Hematopoietic multipotent progenitor cell treated with erythropoietin and hydrocortisone succinate and interleukin-3 and kit ligand, for 4 days (in vitro differentiated cells): ENCODE measurements at regions not wholly inside any gene's neighbourhood (a gene's known extent, or its start where the extent isn't known, plus 50 kb on each side); places are given as distances from the start of the nearest gene placed in this dataset.

Experiments used
- DNase-seq: peaks from one replicate; pipeline ENCODE4 v3.0.0-alpha.2; 2015

DNA sequence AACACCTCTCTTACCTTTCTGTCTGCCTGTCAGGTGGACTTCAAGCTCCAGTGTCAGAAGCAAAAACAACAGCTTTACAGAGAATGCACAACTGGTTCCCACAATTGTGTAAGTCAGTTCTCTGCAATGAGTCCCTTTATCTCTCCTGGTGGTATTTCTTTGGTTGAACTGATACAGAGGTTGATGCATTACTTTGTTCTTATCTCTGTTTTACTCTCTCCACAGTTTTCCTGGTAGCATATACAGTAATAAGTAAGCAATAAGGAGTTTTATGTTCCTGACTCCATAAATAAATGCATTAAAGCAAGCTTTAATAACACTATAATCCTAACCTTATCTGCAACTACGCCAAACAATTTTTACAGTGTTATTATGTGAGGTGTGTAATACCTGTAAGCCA is 310.3 kb upstream of the GYPC start:
- DNase-seq: no peak

DNA sequence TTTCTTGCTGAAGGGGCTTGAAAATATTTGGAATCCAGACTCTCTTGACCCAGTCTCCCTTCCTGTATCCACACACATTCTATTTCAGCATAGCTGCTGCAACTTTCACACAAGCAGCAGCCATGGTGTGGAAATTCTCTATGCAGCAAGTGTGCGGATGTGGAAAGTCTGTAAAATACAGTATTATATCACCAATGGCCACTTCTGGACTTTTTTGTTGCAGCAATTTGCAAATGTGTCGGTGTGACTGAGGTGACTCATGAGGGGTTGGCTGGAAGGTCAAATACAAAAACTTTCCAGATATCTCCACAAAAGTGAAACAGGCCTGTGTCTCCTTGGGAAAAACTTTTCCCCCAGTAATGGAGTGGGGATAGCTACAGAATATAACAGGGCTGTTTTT is 299.3 kb upstream of the GYPC start:
- no peak for DNase-seq

DNA sequence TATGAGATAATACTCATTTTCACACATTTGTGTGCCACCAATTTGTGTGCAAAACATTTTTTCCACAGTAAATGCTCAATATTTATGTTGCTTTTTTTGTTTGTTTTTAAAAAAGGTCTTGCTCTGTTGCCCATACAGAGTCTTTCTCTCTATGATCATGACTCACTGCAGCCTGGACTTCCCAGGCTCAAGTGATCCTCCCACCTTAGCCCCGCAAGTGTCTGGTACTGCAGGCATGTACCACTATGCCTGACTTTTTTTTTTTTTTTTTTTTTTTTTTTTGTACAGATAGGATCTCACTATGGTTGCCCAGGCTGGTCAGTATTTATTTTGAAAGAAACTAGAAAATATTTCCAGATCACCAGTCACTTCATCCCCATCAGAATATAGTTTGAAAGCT is 297.8 kb upstream of the GYPC start:
- no peak for DNase-seq

DNA sequence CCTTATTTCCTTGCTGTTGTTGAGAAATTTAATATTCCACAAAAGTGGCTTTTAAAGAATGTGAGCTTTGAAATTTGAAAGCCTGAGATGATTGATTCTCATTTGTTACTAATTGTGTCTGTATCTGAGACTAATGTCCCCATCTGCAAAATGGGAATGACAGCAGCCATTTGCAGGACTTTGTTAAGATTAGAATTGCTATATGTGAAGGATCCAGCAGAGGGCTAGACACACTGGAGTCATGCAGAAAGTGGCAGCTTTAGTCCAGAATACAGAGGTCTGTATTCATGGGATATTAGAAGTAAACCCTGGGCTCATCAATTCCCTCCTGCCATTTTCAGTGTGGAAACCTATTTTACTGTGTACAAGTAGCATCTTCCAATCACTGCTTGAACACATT is 296.5 kb upstream of the GYPC start:
- peak; percentile 59 for DNase-seq

DNA sequence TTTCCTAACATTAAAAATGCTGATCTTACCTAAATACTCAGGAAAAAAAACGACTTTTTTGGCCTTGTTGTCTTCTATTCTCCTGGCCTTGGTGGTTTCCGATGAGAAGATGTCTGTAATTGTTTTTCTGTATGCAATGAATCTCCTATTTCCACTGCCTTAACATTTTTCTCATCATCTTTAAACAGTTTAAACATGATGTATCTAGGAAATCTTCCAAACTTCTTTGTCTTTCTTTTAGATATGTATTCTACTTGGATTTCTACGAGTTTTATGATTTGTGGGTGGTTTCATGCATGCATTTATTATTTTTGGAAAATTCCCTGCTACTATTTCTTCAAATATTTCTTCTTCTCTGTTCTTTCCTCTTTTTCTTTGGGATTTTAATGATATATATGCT is 288.6 kb upstream of the GYPC start:
- no peak for DNase-seq

DNA sequence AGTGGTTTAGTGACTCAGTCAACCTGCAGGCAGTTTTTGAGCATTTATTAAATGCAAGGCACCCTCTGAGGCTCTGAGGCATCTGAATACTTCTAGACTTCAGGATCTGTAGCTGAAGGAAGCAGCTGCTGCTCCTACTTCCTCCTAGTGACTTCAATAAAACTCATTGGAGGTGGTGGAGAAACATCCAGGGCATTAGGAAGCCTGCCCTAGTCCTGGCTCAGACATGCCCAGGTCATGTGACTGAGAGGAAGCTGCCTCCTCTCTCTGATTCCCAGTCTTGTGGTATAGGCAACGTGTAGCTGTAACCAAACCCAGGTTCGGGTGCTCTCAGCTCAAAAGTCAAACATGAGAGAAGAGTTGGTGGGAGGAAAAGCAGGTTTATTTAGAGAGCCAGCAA is 287.2 kb upstream of the GYPC start:
- peak; percentile 7 for DNase-seq

DNA sequence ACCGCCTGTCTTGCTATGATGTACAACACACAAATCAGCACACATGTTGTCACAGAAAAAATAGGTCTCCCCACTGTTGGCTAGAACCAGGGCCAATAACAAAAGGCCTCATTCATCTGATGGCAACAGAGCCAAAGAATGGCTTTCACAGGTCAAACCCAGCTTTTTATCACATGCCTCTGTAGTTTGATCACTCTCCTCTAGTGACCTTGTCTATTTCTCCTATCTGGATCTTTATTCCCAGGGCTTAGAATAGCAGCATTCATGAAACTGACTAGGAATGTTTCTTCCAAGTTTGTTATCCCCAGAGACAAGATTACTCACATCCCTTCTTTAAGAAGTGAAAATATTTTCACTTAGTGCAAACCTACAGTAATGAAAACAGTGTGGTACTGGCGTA is 285.8 kb upstream of the GYPC start:
- DNase-seq: no peak

DNA sequence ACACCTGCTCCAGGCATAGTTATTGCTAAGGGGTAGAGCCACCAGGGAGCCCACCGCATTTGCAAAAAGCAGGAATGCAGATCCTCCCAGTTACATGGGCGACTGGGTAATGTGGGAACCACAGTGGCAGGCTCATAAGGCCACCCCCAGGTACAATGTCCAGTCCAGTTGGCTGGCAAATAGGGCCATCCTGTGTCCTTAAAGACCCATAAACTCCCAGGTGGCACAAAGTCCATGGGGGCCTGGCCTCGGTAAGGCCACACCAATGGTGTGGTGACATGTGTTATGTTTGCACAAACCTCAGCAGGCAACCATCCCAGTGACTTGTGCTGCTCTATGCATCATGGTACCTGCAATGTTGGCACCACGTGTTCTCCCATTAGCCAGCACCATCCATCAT is 283.6 kb upstream of the GYPC start:
- no peak for DNase-seq

DNA sequence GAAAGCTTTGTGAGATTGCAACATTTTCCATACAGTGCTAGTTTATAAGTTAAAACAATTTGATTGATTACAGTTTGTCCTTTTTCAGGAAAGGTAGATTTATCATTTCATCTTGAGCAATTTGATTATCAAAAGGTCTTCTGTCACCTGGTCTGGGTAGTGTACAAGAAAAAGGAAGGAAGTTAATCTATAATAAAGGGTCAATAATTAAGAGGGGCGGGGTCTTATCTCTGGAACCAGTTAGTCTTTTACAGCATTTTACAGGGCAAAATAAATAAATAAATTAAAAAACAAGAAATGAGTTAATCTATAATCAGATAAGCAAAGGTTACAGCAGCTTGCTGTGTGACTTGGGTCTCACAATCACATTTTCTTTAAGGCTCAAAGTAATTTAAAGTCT is 277.8 kb upstream of the GYPC start:
- no peak for DNase-seq

DNA sequence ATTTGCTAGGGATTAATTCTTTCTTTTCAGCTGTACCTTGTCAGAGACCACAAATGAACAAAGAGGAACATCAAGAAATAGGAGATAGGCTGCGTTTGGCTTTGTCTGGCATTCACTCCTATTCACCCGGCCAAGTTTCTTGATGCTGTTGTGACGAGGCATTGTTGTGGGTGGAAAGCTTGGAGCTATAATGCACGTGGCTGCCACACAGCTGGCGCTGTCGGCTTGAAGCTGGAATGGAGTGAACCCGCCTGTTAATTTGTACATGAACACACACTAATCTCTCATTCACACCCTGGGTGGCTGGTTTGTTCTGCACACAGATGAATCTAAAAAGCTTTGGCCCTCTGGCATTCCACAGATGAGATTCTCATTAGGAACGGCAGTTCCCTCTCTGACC is 274.9 kb upstream of the GYPC start:
- DNase-seq: no peak

DNA sequence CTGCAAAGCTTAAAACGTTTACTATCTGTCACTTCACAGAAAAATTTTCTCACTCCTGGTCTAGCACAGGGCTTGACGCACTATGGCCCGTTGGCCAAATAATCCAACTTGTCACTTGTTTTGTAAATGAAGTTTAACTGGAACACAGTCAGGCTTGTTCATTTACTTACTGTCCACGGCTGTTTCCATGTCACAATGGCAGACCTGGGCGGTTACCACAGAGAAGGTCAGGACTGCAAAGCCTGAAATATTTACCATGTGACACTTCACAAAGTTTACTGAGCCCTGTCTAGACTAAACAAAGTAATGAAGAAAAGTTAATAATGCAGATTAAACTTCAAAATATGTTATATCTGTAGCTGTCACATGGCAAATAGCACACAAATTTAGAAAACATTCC is 273.0 kb upstream of the GYPC start:
- DNase-seq: no peak

DNA sequence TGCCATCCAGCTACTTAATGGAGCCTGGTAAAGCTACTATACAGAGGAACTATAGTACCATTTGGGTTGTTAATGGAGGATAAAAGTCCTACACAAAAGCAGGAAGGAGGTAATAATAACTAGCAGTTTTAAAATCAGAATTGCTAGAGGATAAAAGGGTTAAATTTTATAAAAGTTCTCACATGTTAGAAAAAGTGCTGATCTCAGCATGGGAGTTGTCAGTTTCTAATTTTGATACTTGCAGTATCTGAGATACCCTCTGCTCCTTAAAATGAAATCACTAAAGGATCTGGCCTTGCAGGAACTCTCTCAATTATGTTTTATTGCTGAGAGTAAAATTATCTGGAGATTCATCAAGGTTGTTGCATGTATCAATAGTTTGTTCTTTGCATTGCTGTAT is 272.2 kb upstream of the GYPC start:
- no peak for DNase-seq

DNA sequence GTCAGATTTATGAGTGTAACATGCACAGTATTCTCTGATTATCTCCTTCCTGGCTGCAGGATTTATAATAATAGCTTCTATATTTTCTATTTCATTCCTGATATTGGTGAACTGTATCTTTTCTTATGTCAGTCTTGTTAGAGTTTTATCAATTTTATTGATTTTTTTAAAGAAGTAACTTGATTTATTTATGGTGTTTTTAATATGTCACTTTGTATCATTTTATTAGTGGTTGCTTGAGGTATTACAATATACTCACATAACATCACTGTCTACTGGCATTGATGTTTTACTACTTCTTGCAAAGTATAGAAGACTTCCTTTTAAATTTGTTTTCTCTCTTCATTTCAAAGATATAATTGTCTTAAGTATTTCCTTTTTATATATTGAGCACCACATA is 270.5 kb upstream of the GYPC start:
- no peak for DNase-seq

DNA sequence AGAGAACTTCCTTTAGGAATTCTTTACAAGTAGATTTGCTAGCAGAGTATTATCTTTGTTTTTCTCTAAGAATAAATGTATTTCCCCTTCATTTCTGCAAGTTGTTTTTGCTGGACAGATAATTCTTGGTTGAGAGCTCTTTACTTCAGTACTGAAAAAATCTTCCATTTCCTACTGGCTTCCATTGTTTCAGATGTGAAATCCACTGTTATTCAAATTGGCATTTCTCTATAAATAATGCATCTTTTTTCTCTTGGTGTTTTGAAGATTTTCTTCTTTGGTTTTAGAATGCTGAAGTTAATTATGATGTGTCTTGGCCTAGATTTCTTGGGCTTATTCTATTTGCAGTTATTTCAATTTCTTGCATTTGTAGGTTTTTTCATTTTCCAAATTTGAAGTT is 270.0 kb upstream of the GYPC start:
- no peak for DNase-seq

DNA sequence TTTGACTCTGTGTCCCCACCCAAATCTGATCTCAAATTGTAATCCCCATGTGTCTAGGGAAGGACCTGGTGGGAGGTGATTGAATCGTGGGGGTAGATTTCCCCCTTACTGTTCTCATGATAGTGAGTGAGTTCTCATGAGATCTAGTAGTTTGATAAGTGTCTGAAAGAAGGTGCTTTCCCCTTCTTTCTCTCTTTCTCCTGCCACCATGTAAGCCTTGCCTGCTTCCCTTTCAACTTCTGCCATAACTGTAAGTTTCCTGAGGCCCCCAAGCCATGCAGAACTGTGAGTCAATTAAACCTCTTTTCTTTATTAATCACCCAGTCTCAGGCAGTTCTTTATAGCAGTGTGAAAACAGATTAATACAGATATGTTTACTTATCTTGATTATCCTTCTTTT is 266.5 kb upstream of the GYPC start:
- DNase-seq: no peak

DNA sequence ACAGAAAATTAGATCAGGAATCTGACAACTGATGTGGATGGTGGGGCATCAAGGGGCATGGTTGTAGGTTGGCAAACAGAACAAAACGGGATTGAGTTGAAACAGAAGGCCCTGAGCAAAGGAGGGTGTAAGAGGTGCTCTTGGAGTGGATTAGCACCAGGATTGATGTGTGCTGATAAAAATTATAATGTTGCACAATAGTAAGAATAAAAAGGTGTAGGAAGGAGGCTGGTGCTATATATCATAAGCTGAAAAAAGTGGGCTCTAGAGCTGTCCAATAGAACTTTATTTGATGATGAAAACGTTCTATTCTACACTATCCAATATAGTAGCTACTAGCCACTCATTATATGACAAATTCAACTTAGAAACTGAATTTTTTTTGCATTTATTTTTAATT is 263.1 kb upstream of the GYPC start:
- no peak for DNase-seq

DNA sequence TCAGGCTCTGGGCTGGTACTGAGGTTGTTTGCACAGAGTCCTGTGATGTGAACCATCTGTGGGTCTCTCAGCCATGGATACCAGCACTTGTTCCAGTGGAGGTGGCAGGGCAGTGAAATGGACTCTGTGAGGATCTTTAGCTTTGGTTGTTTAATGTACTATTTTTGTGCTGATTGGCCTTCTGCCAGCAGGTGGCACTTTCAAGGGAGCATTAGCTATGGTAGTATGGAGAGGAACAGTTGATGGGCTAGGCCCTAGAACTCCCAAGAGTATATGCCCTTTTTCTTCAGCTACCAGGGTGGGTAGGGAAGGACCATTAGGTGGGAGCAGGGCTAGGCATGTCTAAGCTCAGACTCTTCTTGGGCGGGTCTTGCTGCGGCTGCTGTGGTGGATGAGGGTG is 257.0 kb upstream of the GYPC start:
- DNase-seq: peak; percentile 39

DNA sequence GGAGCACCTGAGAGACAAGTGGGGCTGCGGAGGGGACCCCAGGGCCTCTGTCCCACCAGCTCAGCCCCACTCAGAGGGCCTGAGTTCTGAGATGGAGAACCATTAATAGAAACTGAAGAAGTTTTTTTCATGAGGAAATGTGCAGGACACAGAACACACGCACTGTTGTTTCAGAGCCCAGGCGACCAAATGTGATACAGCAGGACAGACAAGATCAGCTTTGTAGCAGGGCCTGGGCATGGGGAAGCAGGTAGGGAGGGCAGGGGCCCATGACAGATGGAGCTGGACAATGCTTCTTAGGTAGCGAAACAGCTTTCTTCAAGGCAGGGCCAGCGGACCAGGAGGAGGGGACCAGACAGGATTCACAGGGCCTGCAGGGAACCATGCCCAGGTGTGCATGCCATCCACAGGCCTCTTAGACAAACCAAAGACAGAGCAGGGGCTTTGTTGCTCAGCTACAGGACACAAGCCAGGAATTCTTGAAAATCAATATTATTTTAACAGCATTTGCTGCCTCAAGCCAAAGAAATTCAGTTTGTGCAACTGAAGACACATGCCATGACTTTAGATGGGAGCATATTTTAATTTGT is 252.8 kb upstream of the GYPC start:
- no peak for DNase-seq

DNA sequence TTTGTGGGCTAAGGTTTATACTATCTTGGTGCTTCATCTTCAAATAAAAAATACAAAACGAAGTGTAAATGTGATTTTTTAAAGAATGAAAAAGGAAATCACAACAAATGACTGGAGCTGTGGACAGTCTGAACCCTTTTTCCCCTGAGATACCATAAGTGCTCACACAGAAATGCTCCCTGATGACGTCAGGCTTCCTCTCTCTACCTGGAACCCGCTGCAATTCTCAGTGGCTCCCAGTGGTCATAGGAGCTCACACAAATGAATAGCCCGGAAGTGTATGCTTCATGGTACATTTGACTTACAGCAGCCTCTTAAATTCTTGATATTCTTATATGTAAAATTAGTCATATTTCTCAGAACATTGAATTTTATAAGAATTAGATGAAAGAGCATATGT is 249.7 kb upstream of the GYPC start:
- DNase-seq: no peak

DNA sequence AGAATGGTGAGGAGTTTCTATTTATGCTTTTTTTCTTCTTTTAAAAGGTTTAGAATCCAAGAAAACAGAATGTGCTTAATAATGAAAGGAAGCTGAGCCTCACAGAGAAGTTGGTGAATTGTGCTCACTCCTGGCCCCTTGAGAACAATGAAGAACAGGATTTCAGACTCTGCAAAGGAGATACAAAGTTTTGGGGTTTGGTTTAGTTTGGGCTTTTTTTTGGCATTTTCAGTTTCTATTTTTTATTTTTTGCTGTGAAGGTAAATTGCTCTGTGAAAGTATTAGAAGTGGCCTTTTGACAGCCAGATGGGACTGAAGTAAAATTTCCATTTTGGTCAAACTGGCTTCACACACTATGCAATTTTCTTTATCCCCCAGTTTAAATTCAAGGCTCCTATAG is 247.3 kb upstream of the GYPC start:
- DNase-seq: no peak

DNA sequence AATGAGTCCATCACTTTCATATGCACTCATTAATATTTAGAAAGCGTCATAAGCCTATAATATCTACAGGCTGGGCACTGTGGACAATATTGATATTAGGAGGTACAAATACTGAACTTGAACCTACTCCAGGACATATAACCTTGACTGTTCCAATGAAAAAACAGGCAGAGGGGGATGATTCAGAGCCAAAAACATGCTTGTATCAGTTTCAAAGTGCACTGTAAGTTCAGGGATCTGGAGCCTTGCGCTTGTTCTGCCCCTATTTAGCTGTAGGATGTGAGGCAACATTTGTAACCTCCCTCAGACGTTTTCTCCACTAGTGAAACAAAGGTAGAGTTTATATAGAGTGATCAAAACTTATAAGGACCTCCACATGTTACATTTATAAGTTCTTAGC is 246.1 kb upstream of the GYPC start:
- no peak for DNase-seq

DNA sequence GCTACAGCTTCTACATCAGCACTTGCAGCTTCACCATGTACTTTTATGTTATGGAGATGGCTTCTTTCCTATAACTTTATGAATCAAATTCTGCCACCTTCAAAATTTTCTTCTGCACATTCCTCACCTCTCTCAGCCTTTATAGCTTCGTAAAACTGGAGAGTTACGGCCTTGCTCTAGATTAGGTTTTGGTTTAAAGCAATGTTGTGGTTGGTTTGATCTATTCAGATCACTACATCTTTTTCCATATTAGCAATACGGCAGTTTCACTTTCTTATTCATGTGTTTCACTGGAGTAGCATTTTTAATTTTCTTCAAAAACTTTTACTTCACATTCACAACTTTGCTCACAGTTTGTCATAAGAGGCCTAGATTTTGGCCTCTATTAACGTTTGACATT is 242.9 kb upstream of the GYPC start:
- DNase-seq: no peak

DNA sequence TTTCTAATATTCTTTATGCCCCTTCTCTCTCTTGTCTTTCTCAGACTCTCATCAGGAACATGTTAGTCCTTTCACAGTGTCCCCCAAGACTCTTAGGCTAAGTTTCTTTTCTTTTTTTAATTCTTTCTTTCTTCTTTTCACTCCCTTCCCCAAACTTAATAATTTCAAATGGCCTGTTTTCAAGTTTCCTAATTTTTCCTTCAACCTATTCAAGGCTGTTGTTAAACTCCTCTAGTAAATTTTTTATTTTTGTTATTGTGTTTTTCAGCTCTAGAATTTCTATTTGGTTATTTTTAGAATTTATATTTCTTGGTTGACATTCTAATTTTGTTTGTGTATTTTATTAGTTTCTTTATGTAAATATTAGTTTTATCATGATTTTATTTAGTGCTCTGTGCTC is 236.6 kb upstream of the GYPC start:
- no peak for DNase-seq

DNA sequence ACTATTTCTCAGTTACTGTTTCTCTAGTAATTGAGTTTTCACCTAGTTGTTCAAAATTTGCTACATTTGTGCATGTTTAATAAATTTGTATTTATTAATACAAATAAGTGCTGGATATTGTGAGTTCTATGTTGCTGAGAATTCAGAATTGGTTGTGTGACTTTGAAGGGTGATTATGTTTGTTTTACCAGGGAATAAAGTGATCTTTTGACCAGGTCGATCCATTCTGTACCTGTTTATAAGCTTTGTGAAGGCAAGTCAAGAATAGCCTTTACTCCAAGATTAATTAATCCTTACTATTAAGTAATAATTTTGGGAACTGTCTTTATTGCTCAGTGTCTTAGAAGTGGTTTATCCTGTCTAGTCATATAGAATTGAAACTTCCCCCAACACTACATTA is 230.0 kb upstream of the GYPC start:
- DNase-seq: no peak

DNA sequence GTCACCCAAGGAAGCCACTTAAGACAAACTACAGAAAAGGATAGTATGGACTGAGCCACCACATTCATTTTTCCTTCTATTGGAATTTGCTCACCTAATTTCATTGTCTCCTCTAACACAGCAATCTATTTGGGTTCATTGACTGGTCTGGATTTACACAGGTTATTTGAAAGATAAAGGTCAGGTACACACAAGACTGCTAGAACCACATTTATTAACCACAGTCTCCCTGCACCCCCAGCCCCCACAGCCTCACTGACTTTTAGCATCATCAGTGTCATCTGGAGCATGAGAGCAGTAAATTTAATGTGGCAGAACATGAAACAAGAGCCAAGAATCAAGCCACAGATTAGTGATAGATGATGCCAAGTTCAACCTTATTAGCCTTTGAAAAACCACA is 226.9 kb upstream of the GYPC start:
- DNase-seq: no peak

DNA sequence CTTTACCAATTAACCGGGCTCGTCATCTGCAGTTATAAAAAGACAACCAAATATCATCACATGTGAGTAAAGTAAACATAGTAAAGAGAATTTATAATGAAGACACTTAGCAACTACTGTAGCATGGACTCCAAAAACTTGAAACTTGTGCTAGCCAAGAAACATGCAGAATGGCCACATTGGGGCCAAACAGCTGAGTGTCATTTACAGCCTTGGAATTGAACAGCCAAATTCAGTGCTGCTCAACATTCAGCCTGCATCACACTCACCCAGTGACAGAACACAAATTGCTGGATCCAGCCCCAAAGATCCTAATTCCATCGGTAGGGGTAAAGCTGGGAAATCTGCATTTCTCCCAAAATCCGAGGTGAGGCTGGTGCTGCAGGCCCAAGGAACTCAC is 224.8 kb upstream of the GYPC start:
- no peak for DNase-seq
